ENCODE measurements at regions not wholly inside any gene's neighbourhood (a gene's known extent, or its start where the extent isn't known, plus 50 kb on each side); places are given as distances from the start of the nearest gene placed in this dataset.

DNA sequence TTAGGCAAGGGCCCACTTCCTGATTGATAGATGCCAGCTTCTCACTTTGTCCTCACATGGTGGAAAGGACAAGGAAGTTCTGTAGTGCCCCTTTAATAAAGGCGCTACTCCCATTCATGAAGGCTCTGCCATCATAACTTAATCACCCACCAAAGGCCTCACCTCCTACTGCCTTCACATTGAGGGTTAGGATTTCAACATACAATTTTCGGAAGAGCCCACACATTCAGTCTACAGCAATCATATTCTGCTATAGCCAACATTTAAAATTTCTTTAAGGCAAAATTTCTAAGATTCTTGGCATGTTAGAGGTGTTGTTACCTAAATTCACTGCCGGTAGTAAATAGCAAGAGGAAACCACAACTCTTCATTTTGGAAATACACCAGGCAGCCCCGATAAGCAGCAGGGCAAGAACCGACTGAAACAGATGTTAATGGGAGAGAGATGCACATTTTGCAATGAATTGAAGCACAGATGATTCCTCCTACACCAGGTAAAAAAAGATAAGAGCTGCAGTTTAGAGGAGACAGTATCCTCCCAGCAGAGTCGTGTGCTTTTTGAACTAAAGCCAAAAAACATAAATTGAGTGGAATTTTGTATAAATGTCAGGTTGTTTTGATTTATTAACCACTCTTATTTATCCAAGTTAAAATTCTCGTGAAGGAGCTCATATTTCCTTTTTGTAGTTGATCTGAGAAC is 594.9 kb downstream of the KCTD8 start:
- Histone ChIP-seq H3K4me3 (ENCODE audit: low read depth, low read length) (no peak overlapping the region), H3K4me2 (ENCODE audit: low read length) (no peak overlapping the region), H3K36me3 (ENCODE audit: control insufficient read depth, insufficient read depth, low read length) (no peaks in the 10 kb centered on the region), H2AFZ (no peak overlapping the region), H3K9me3 (ENCODE audit: control insufficient read depth, low read length) (no peaks in the 10 kb centered on the region), H3K27me3 (ENCODE audit: control insufficient read depth, insufficient read depth, low read length) (no peaks in the 10 kb centered on the region), H3K4me1 (no peaks in the 10 kb centered on the region), H3K27ac (no peak overlapping the region), H3K79me2 (no peaks in the 10 kb centered on the region), H3K9ac (no peak overlapping the region)
- TF ChIP-seq, protein P1, sequence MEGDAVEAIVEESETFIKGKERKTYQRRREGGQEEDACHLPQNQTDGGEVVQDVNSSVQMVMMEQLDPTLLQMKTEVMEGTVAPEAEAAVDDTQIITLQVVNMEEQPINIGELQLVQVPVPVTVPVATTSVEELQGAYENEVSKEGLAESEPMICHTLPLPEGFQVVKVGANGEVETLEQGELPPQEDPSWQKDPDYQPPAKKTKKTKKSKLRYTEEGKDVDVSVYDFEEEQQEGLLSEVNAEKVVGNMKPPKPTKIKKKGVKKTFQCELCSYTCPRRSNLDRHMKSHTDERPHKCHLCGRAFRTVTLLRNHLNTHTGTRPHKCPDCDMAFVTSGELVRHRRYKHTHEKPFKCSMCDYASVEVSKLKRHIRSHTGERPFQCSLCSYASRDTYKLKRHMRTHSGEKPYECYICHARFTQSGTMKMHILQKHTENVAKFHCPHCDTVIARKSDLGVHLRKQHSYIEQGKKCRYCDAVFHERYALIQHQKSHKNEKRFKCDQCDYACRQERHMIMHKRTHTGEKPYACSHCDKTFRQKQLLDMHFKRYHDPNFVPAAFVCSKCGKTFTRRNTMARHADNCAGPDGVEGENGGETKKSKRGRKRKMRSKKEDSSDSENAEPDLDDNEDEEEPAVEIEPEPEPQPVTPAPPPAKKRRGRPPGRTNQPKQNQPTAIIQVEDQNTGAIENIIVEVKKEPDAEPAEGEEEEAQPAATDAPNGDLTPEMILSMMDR (IDR thresholded peaks at IDR 0.05), result no peak

DNA sequence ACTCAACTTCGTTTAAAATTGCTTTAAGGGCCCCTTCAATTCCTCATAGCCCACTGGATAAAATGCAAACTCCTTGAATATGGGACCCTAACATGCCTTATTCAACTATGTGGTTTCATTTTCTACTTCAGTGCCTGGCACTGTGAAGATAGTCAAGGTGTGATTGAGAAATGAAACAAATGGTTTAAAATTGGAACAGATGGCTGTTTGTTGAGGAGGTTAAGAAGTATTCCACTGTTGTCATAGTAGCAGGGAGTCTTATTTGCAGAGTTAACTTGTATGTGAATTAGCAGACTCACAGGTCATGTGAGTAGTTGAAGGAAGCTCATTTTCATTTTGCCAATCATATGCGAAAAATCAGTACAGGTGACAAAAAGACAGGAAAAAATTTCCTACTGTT is 593.3 kb downstream of the KCTD8 start:
- Histone ChIP-seq H3K36me3 (ENCODE audit: control insufficient read depth, insufficient read depth, low read length) (no peaks in the 10 kb centered on the region), H3K9me3 (ENCODE audit: control insufficient read depth, low read length) (no peaks in the 10 kb centered on the region), H3K4me3 (ENCODE audit: low read depth, low read length) (no peak overlapping the region), H3K27me3 (ENCODE audit: control insufficient read depth, insufficient read depth, low read length) (no peaks in the 10 kb centered on the region), H3K27ac (no peak overlapping the region), H2AFZ (no peak overlapping the region), H3K4me1 (no peaks in the 10 kb centered on the region), H3K9ac (no peak overlapping the region), H3K4me2 (ENCODE audit: low read length) (no peak overlapping the region), H3K79me2 (no peaks in the 10 kb centered on the region)
- TF ChIP-seq, protein P1 (IDR thresholded peaks at IDR 0.05), result no peak

DNA sequence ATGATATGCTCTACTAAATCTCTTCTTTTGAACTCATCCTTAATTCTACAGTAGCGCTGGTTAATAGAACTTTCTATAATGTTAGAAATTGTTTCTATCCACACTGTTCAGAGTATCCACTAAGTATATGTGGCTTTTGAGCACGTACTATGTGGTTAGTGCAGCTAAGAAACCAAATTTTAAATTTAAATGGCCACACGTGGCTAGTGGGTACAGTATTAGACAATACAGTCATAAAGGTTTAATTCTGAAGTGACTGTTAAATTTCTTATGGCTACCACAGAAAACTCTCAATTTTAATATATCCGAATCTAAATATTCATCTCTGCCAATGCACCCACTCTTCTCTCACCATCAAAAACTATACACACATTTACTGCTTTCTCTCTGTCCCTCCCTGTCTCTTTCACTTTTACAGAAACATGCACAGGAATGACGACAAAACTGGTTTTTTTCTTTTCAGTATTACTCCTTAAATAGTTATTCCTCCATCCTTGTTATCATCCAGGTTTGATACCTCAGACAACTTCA is 583.9 kb downstream of the KCTD8 start:
- Histone ChIP-seq H3K27ac (no peak overlapping the region), H3K4me3 (ENCODE audit: low read depth, low read length) (no peak overlapping the region), H3K36me3 (ENCODE audit: control insufficient read depth, insufficient read depth, low read length) (no peaks in the 10 kb centered on the region), H3K79me2 (no peaks in the 10 kb centered on the region), H2AFZ (no peak overlapping the region), H3K4me1 (no peaks in the 10 kb centered on the region), H3K9ac (no peak overlapping the region), H3K9me3 (ENCODE audit: control insufficient read depth, low read length) (no peaks in the 10 kb centered on the region), H3K27me3 (ENCODE audit: control insufficient read depth, insufficient read depth, low read length) (no peaks in the 10 kb centered on the region), H3K4me2 (ENCODE audit: low read length) (no peak overlapping the region)
- TF ChIP-seq, protein P1 (IDR thresholded peaks at IDR 0.05), result no peak

DNA sequence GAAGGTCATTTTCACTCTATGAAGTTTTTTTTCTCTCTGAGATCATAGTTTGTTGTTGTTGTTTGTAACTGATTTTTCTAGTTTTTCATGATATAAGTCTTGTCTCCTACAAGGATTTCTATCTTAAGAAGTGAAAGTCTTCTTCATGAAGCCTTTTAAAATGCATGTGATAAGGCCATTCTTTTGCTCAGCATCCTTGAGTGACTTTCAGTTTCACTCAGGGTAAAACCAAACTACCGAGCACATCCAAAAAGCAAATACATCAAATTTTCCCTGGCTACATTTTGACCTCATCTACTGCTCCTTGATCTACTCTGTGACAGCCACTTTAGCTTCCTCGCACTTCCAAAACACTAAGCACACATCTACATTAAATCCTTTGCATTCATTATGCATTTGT is 580.7 kb downstream of the KCTD8 start:
- Histone ChIP-seq H3K27me3 (ENCODE audit: control insufficient read depth, insufficient read depth, low read length) (no peaks in the 10 kb centered on the region), H3K4me1 (no peaks in the 10 kb centered on the region), H3K9ac (no peak overlapping the region), H3K4me3 (ENCODE audit: low read depth, low read length) (no peak overlapping the region), H3K36me3 (ENCODE audit: control insufficient read depth, insufficient read depth, low read length) (no peaks in the 10 kb centered on the region), H3K9me3 (ENCODE audit: control insufficient read depth, low read length) (no peaks in the 10 kb centered on the region), H3K4me2 (ENCODE audit: low read length) (no peak overlapping the region), H3K27ac (no peak overlapping the region), H3K79me2 (no peaks in the 10 kb centered on the region), H2AFZ (no peak overlapping the region)
- TF ChIP-seq, protein P1 (IDR thresholded peaks at IDR 0.05), result no peak

DNA sequence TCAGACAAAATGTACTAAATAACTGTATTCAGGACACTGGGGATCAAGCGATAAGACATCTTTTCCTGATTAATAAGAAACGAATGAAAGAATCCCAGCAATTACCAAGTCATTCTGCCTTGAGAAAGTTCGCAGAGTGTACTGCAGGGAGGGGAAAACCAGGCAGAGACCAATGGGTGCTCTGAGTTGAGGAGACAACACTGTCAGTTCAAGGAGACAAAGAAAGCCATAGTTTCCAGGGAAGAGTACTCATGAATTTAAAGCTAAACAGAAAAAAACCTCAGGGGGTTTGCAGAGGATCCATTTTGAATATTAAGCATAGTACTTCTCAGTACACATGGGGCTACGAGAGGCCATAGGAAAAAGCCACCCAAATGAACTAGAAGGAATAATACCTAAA is 573.0 kb downstream of the KCTD8 start:
- no peaks in the 10 kb centered on the region for H3K9me3 ChIP-seq (ENCODE audit: control insufficient read depth, low read length)
- no peaks in the 10 kb centered on the region for H3K36me3 ChIP-seq (ENCODE audit: control insufficient read depth, insufficient read depth, low read length)
- no peak overlapping the region for H3K4me2 ChIP-seq (ENCODE audit: low read length)
- H3K79me2 ChIP-seq, result no peaks in the 10 kb centered on the region
- no peak overlapping the region for H3K27ac ChIP-seq
- no peak overlapping the region for H3K9ac ChIP-seq
- H3K4me1 ChIP-seq, result no peaks in the 10 kb centered on the region
- H3K27me3 ChIP-seq (ENCODE audit: control insufficient read depth, insufficient read depth, low read length), result no peaks in the 10 kb centered on the region
- TF ChIP-seq, protein P1 (IDR thresholded peaks at IDR 0.05), result no peak
- H2AFZ ChIP-seq, result no peak overlapping the region
- no peak overlapping the region for H3K4me3 ChIP-seq (ENCODE audit: low read depth, low read length)

Measured in parathyroid adenoma (tissue), 2 donors.